Testis (tissue), 2 donors: ENCODE measurements at regions not wholly inside any gene's neighbourhood (a gene's known extent, or its start where the extent isn't known, plus 50 kb on each side); places are given as distances from the start of the nearest gene placed in this dataset.

Experiments
- CTCF ChIP-seq, 3 experiments: fragments of 450-650 bp in 2 of 3; fragments of 200-600 bp in 1 of 3; sonication (generic) in 1 of 3; IDR thresholded peaks; one replicate each; pipeline ENCODE4 v1.5.1; 2016 to 2019; ENCODE audit warnings: antibody characterized with exemption in 3 of 3, mild to moderate bottlenecking in 2 of 3, moderate library complexity in 1 of 3
- POLR2A ChIP-seq: fragments of 450-650 bp; IDR thresholded peaks from one replicate; pipeline ENCODE4 v1.6.1; 2017; ENCODE audit warnings: antibody characterized with exemption, mild to moderate bottlenecking, moderate library complexity

- no peak for TF ChIP-seq CTCF (IDR thresholded peaks at IDR 0.05)
- no peak for TF ChIP-seq POLR2A
Observed at GRCh38 chr20:12721636-12722035, 287.1 kb upstream of the SPTLC3 start.
